Nephron (organoid): ENCODE measurements at regions not wholly inside any gene's neighbourhood (a gene's known extent, or its start where the extent isn't known, plus 50 kb on each side); places are given as distances from the start of the nearest gene placed in this dataset.

ENCODE experiments used
- H3K27ac Mint-ChIP-seq, 3 experiments: 2 replicates each; pipeline ENCODE4 v1.8.0; 2020; ENCODE audit warnings: mixed read lengths in 3 of 3, mild to moderate bottlenecking in 2 of 3, moderate library complexity in 1 of 3
- H3K27me3 Mint-ChIP-seq: 2 replicates; pipeline ENCODE4 v1.8.0; 2021; ENCODE audit warnings: low read depth, mild to moderate bottlenecking, moderate library complexity, mixed read lengths
- H3K36me3 Mint-ChIP-seq: 2 replicates; pipeline ENCODE4 v1.8.0; 2020; ENCODE audit warnings: low read depth, mixed read lengths
- H3K4me1 Mint-ChIP-seq: 2 replicates; pipeline ENCODE4 v1.8.0; 2020; ENCODE audit warnings: mixed read lengths
- H3K4me3 Mint-ChIP-seq, 3 experiments: 2 replicates each; pipeline ENCODE4 v1.8.0; 2020; ENCODE audit warnings: mild to moderate bottlenecking in 3 of 3, mixed read lengths in 3 of 3, moderate library complexity in 2 of 3
- H3K9me3 Mint-ChIP-seq: 2 replicates; pipeline ENCODE4 v1.8.0; 2020; ENCODE audit warnings: mixed read lengths
- CTCF ChIP-seq, 3 experiments: fragments of 200-600 bp; sonication (generic); IDR thresholded peaks; one replicate each; pipeline ENCODE4 v1.5.0; 2021; ENCODE audit warnings: antibody characterized with exemption in 3 of 3; ENCODE audit not compliant: unreplicated experiment in 3 of 3

GRCh38 chr9:108386032-108386431 lies 469.8 kb downstream of the ACTL7B start:
- TF ChIP-seq CTCF (IDR thresholded peaks at IDR 0.05; ENCODE audit: unreplicated experiment in 3 of 3) = no peak
- Mint-ChIP-seq H3K27ac (peak overlapping the region in 2 of 3 experiments; percentile 77 to 84), H3K4me3 (no peak overlapping the region), H3K9me3 (no peaks in the 10 kb centered on the region), H3K27me3 (no peaks in the 10 kb centered on the region), H3K4me1 (peaks cover 57% of the 10 kb centered on the region), H3K36me3 (no peaks in the 10 kb centered on the region)

DNA sequence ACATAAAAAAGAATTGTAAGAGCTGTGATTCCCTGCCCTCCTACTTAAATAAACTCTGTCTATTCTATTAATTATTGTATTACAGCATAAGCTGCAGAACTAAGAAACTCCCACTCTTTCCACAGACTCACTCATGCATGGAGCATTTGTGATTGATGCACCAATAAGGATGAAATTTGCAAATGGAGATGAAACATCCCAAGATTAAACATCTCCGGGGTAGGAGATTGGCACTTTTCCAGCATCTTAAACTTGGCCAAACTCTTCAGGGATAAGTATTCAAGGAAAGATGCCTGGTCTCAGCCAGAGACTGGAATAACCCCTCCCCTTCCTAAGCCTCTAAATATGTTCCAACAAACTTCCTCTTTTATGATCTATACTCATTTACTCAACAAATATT lies 472.0 kb downstream of the ACTL7B start:
- peak overlapping the region in 2 of 3 experiments; percentile 41 to 62 for H3K27ac Mint-ChIP-seq
- peaks cover 4% of the 10 kb centered on the region for H3K27me3 Mint-ChIP-seq
- no peak overlapping the region for H3K4me3 Mint-ChIP-seq

DNA sequence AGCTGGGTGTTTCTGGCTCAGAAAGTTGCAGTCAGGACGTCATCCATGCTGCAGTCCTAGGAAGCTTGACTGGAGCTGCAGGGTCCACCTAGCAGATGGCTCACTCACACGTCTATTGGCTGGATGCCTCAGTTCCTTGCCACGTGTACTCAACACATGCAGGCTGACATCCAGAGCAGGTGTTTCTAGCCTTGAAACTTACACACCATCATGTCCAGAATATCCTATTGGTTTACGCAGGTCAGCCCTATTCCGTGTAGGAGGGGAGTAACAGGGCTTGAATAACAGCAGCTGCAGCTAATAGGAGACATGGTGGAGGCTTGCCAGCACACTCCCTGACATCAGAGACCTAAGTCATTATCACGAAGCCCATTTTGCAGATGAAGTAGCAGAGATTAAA lies 473.5 kb downstream of the ACTL7B start:
- Mint-ChIP-seq H3K4me1 (peaks cover 52% of the 10 kb centered on the region), H3K36me3 (no peaks in the 10 kb centered on the region), H3K27me3 (peaks cover 4% of the 10 kb centered on the region), H3K9me3 (no peaks in the 10 kb centered on the region), H3K4me3 (no peak overlapping the region), H3K27ac (peak overlapping the region in 1 of 3 experiments; percentile 41)
- TF ChIP-seq CTCF (IDR thresholded peaks at IDR 0.05; ENCODE audit: unreplicated experiment in 3 of 3) = no peak

More for the DNA sequence above, 472.0 kb downstream of the ACTL7B start:
- no peaks in the 10 kb centered on the region for H3K9me3 Mint-ChIP-seq
- TF ChIP-seq CTCF (IDR thresholded peaks at IDR 0.05; ENCODE audit: unreplicated experiment in 3 of 3) = no peak
- H3K4me1 Mint-ChIP-seq = peaks cover 58% of the 10 kb centered on the region
- no peaks in the 10 kb centered on the region for H3K36me3 Mint-ChIP-seq

DNA sequence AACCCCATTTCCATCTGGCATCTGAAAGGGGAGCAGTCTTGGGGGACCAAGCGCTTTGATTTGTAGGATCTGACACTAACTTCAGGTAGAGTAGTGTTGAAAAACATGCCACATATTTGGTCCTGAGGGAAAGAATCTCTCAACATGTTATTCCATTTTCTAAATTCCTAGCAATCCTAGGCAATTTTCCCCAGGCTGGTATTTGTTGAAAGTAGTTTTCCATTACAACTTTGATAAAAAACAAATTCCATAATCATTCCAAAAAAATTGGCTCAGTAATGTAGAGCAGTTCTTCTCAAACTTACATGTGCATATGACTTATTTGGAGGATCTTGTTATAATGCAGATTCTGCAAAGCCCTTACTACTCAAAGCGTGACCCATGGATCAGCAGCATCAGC lies 477.9 kb downstream of the ACTL7B start:
- no peak for TF ChIP-seq CTCF (IDR thresholded peaks at IDR 0.05; ENCODE audit: unreplicated experiment in 3 of 3)
- Mint-ChIP-seq H3K4me3 (no peak overlapping the region), H3K36me3 (no peaks in the 10 kb centered on the region), H3K9me3 (peaks cover 10% of the 10 kb centered on the region), H3K4me1 (peaks cover 15% of the 10 kb centered on the region), H3K27ac (no peak overlapping the region), H3K27me3 (peaks cover 4% of the 10 kb centered on the region)

DNA sequence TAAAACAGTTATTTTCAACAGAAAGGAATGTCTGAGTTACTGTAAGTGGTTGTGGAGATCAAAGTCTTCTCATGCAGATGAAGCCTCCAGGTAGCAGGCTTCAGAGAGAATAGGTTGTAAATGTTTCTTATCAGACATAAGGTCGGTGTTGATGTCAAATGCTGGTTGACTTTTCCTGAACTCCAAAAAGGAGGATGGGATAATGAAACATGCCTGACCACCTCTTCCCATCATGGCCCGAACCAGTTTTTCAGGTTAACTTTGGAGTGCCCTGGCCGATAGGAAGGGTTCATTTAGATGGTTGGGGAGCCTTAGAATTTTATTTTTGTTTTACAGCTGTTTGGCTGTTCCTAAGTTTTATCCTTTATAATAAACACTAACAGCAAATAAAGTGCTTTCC lies 478.4 kb downstream of the ACTL7B start:
- Mint-ChIP-seq H3K36me3 (no peaks in the 10 kb centered on the region), H3K4me3 (no peak overlapping the region), H3K27ac (no peak overlapping the region), H3K27me3 (peaks cover 4% of the 10 kb centered on the region), H3K9me3 (peaks cover 13% of the 10 kb centered on the region), H3K4me1 (peaks cover 10% of the 10 kb centered on the region)
- TF ChIP-seq CTCF (IDR thresholded peaks at IDR 0.05; ENCODE audit: unreplicated experiment in 3 of 3) = no peak

DNA sequence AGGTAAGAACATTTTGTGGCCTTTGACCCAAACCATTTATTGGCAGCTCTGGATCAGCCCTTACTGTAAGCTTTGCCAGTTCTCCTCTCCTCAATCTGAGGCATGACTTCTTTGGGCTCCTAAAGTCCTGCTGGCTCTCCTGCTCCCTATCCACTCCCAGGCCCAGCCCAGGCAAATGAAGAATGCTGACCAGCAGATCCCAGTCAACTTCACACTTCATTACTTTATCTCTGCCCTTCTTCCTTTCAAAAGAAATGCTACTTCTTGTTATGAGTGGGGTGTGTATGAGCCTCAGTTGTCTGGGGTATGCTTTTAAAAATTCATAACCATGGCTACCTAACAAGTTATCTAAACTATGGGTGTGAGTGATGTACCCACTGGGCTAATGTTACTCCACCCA lies 479.6 kb downstream of the ACTL7B start:
- Mint-ChIP-seq H3K4me3 (no peak overlapping the region), H3K27ac (no peak overlapping the region), H3K4me1 (peaks cover 1% of the 10 kb centered on the region), H3K27me3 (peaks cover 4% of the 10 kb centered on the region), H3K36me3 (no peaks in the 10 kb centered on the region), H3K9me3 (peaks cover 23% of the 10 kb centered on the region)
- TF ChIP-seq CTCF (IDR thresholded peaks at IDR 0.05; ENCODE audit: unreplicated experiment in 3 of 3) = no peak
